Astrocyte (in vitro differentiated cells and primary cell): ENCODE measurements at regions not wholly inside any gene's neighbourhood (a gene's known extent, or its start where the extent isn't known, plus 50 kb on each side); places are given as distances from the start of the nearest gene placed in this dataset.

ENCODE experiments used
- EZH2 ChIP-seq: IDR thresholded peaks from 2 replicates; pipeline ENCODE4 v1.6.1; 2012; ENCODE audit warnings: mild to moderate bottlenecking, low read length, inconsistent platforms; ENCODE audit not compliant: insufficient read depth
- TF ChIP-seq, protein P1 (sequence below): IDR thresholded peaks from 2 replicates; pipeline ENCODE4 v1.5.1; 2011; ENCODE audit warnings: low read depth, mild to moderate bottlenecking, inconsistent platforms, low read length, moderate library complexity; ENCODE audit not compliant: insufficient read depth

DNA sequence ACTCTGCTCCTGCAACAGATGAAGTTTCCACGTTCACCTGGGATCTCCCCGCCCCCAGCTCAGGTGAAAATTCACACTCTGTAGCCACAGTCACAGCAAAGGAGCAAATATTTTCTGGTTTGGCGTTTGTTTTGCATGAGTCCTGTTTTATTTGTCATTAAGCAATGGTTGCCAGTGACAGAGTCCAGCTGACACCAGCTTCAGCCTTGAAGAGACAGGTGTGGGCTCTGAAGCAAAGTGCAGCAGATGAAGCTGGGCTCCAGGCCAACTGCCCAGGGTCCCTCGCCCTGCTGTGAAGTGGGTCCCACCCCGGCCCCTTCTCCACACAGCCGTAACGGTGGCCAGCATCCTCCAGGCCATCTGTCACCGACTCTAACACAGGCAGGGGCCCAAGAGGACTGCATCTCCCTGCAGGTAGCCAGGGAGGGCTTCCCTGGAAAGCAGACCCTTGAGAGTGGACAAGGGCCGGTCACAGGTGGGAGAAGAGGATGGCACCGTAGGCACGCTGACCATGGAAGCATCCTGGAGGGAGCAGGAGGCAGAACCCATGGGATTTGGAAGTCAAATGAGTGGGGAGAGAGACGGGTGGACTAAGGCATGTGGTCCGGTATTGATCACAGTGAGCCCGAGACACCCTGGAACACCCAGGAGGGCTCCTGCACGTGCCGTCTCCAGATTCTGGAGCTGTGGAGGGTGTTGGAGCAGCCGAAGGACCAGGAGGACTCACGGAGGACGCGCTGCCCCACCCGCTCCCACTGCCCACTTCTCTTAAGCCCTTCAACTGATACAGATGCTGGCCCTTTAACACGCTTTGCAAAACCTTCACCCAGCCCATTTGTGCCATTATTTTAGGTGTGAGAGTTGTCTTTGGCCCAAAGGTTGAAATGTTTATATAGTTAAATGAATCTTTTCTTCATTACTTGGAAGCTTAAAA lies 294.5 kb downstream of the BRD1 start:
- TF ChIP-seq, protein P1, sequence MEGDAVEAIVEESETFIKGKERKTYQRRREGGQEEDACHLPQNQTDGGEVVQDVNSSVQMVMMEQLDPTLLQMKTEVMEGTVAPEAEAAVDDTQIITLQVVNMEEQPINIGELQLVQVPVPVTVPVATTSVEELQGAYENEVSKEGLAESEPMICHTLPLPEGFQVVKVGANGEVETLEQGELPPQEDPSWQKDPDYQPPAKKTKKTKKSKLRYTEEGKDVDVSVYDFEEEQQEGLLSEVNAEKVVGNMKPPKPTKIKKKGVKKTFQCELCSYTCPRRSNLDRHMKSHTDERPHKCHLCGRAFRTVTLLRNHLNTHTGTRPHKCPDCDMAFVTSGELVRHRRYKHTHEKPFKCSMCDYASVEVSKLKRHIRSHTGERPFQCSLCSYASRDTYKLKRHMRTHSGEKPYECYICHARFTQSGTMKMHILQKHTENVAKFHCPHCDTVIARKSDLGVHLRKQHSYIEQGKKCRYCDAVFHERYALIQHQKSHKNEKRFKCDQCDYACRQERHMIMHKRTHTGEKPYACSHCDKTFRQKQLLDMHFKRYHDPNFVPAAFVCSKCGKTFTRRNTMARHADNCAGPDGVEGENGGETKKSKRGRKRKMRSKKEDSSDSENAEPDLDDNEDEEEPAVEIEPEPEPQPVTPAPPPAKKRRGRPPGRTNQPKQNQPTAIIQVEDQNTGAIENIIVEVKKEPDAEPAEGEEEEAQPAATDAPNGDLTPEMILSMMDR = no peak
- no peak for TF ChIP-seq EZH2
